Keratinocyte (primary cell): ENCODE measurements at regions not wholly inside any gene's neighbourhood (a gene's known extent, or its start where the extent isn't known, plus 50 kb on each side); places are given as distances from the start of the nearest gene placed in this dataset.

Experiments used
- EZH2 ChIP-seq: IDR thresholded peaks from one replicate; pipeline ENCODE4 v1.6.1; 2012; ENCODE audit warnings: inconsistent platforms, mild to moderate bottlenecking, low read length, moderate library complexity
- TF ChIP-seq, protein P1 (sequence below), 3 experiments: IDR thresholded peaks in 1 of 3; conservative IDR thresholded peaks in 1 of 3; optimal IDR thresholded peaks in 1 of 3; 2 replicates in 2 of 3; 3 replicates in 1 of 3; pipeline versions ENCODE3 to v1.5.1; 2011; ENCODE audit warnings: low read length in 3 of 3, mild to moderate bottlenecking in 3 of 3, moderate library complexity in 2 of 3, control low read depth in 1 of 3, inconsistent platforms in 1 of 3; ENCODE audit not compliant: insufficient read depth in 2 of 3; ENCODE audit errors: extremely low read depth in 1 of 3

DNA sequence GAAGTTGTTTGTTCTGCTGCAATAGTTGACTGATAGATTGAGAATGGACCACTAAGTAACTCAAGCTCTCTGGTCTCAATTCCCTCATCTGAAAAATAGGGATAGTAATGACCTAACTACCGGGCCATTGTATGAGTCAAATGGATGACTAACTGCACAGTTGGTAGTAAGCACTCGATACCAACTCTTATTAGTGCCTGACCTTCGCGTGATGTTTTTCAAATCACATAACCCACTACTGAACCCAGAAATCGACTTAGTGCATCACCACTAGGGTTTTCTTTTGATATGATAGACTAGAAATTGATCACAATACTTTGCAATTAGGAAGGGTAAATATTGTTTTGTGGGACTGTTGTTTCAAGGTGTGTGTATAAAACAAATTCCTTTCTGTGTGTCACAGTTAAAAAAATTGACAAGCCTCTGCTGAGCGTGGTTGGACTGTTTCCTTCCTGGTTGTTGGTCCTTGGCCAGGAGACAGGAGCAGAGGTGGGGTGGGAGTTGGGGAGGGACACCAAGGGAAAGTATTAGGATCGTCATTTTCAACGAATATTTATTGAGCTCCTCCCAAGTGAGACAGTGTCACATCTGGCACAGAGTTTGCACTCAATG, 54.0 kb upstream of the LRP8 start:
- TF ChIP-seq, protein P1, sequence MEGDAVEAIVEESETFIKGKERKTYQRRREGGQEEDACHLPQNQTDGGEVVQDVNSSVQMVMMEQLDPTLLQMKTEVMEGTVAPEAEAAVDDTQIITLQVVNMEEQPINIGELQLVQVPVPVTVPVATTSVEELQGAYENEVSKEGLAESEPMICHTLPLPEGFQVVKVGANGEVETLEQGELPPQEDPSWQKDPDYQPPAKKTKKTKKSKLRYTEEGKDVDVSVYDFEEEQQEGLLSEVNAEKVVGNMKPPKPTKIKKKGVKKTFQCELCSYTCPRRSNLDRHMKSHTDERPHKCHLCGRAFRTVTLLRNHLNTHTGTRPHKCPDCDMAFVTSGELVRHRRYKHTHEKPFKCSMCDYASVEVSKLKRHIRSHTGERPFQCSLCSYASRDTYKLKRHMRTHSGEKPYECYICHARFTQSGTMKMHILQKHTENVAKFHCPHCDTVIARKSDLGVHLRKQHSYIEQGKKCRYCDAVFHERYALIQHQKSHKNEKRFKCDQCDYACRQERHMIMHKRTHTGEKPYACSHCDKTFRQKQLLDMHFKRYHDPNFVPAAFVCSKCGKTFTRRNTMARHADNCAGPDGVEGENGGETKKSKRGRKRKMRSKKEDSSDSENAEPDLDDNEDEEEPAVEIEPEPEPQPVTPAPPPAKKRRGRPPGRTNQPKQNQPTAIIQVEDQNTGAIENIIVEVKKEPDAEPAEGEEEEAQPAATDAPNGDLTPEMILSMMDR (optimal IDR thresholded peaks at IDR 0.05 in 1 of 3, IDR thresholded peaks at IDR 0.05 in 1 of 3, conservative IDR thresholded peaks at IDR 0.05 in 1 of 3; ENCODE audit: extremely low read depth in 1 of 3, insufficient read depth in 2 of 3, low read length in 3 of 3), result no peak
- no peak for TF ChIP-seq EZH2
